ENCODE measurements at regions not wholly inside any gene's neighbourhood (a gene's known extent, or its start where the extent isn't known, plus 50 kb on each side); places are given as distances from the start of the nearest gene placed in this dataset.
"Not testable (repeated sequence)": the region's sequence is repeated elsewhere in the genome, so short reads cannot be mapped to it uniquely, and the experiment has no call there.

DNA sequence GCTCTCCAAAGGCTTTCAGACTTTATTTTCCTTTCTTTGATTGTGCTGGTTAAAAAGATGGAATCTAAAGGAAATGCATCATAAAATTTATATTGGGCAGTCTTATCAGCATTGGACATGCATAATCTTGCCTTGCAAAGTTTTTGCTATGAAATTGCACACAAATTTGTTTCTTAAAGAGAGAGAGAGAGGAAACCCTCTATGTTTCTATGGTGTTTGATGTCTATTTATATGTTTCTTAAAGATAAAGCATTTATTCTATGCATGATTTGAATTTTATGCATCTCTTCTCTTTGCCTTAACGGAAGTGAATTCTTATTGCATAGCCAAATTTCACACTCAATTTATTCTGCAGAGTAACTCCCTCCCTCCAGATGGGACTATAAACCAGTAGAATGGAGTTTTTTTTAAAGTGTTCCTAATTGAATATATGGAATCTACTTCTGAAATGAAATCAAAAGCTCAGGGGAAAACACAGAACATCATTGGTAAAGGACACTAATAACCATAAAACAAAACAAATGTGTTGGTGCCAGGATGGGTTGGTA is 83.5 kb upstream of the PPARGC1A start:
- H3K9ac ChIP-seq (ENCODE audit: low read depth, low read length), result no peak overlapping the region
- no peaks in the 10 kb centered on the region for H3K36me3 ChIP-seq (ENCODE audit: insufficient read depth, low read depth, low read length)
- no peaks in the 10 kb centered on the region for H3K9me3 ChIP-seq (ENCODE audit: insufficient read depth, low read depth, low read length)
- no peak overlapping the region for H3K27ac ChIP-seq (ENCODE audit: low read length)
- H3K27me3 ChIP-seq (ENCODE audit: insufficient read depth, low read length), result no peaks in the 10 kb centered on the region
- no peak overlapping the region for H3K4me3 ChIP-seq (ENCODE audit: low read length)
- H3K4me1 ChIP-seq (ENCODE audit: insufficient read depth, low read length), result peaks cover 12% of the 10 kb centered on the region; the same call in 1 of the 2 replicates

DNA sequence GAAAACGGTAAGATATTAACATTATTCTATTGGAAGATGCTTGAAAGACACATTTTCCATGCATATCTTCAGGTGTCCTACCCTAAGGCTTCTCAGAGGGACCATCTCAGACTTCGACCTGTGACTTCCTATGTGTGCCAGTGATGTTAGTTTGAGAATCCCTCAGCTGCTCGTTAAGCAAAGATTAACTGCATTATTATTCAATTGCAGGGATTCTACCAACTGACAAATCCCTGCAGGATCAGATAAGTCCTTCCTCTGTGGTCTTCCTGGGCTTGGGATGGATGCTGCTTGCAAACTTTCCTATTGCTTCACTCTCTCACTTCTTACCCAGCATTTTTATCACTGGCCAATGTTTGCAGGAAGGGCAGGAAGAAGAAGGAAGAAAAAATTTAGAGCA is 83.0 kb upstream of the PPARGC1A start:
- no peaks in the 10 kb centered on the region for H3K9me3 ChIP-seq (ENCODE audit: insufficient read depth, low read depth, low read length)
- H3K27ac ChIP-seq (ENCODE audit: low read length), result no peak overlapping the region
- no peak overlapping the region for H3K4me3 ChIP-seq (ENCODE audit: low read length)
- no peaks in the 10 kb centered on the region for H3K27me3 ChIP-seq (ENCODE audit: insufficient read depth, low read length)
- no peak overlapping the region for H3K9ac ChIP-seq (ENCODE audit: low read depth, low read length)
- H3K36me3 ChIP-seq (ENCODE audit: insufficient read depth, low read depth, low read length), result no peaks in the 10 kb centered on the region
- peaks cover 7% of the 10 kb centered on the region; the same call in 1 of the 2 replicates for H3K4me1 ChIP-seq (ENCODE audit: insufficient read depth, low read length)

DNA sequence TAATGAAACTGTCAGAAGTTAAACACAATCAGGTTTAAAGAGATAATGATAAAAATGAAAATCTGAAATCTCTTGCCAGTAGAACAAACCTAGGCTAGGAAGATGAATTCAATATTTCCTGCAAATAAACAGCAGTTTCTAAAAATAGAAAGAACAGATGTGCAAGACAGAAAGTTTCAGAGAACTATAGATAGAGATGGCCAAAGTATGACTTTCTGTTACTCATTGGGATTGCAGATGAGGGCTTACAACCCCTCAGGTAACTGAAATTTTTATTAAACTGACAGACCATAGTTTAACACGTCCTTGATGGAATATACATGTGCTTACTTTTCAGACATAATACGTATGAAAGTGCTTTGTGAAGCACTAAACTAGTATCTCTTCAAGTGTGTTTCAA is 82.3 kb upstream of the PPARGC1A start:
- H3K27ac ChIP-seq (ENCODE audit: low read length), result no peak overlapping the region
- no peak overlapping the region for H3K9ac ChIP-seq (ENCODE audit: low read depth, low read length)
- no peaks in the 10 kb centered on the region for H3K27me3 ChIP-seq (ENCODE audit: insufficient read depth, low read length)
- peaks cover 5% of the 10 kb centered on the region; the same call in 1 of the 2 replicates for H3K4me1 ChIP-seq (ENCODE audit: insufficient read depth, low read length)
- H3K4me3 ChIP-seq (ENCODE audit: low read length), result no peak overlapping the region
- no peaks in the 10 kb centered on the region for H3K36me3 ChIP-seq (ENCODE audit: insufficient read depth, low read depth, low read length)
- H3K9me3 ChIP-seq (ENCODE audit: insufficient read depth, low read depth, low read length), result no peaks in the 10 kb centered on the region

DNA sequence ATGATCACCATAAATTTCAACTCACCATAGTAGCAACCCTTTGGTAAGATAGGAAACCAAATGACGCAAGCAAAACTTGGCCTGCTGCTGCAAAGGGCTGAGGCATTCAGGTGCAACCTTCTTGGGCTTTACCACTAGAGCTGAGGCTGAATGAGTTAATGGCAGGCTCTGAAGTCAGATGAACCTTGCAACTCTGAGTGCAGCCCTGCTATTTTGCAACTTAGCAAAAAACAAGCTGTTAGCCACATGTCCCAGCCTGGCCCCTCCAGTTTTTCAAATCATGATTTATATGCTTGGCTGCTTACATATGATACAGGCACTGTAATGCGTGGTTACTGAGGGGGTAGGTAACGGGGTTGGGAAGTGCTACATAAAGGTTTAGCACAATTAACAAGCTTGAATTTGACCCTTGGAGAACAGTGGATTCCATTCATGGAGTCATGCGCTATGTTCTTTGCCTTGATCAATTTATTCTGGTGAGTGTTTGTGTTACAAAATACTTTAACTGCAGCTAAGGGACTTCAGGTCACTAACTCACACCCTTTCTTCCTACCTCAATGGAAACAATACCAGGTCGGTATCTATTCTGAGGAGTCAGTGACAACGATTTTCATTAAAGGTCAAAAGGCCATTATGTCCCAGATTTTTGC is 80.5 kb upstream of the PPARGC1A start:
- H3K9ac ChIP-seq (ENCODE audit: low read depth, low read length), result no peak overlapping the region
- no peaks in the 10 kb centered on the region for H3K36me3 ChIP-seq (ENCODE audit: insufficient read depth, low read depth, low read length)
- H3K9me3 ChIP-seq (ENCODE audit: insufficient read depth, low read depth, low read length), result no peaks in the 10 kb centered on the region
- H3K4me3 ChIP-seq (ENCODE audit: low read length), result no peak overlapping the region
- no peaks in the 10 kb centered on the region for H3K27me3 ChIP-seq (ENCODE audit: insufficient read depth, low read length)
- H3K4me1 ChIP-seq (ENCODE audit: insufficient read depth, low read length), result peaks cover 5% of the 10 kb centered on the region; the same call in 1 of the 2 replicates
- no peak overlapping the region for H3K27ac ChIP-seq (ENCODE audit: low read length)

DNA sequence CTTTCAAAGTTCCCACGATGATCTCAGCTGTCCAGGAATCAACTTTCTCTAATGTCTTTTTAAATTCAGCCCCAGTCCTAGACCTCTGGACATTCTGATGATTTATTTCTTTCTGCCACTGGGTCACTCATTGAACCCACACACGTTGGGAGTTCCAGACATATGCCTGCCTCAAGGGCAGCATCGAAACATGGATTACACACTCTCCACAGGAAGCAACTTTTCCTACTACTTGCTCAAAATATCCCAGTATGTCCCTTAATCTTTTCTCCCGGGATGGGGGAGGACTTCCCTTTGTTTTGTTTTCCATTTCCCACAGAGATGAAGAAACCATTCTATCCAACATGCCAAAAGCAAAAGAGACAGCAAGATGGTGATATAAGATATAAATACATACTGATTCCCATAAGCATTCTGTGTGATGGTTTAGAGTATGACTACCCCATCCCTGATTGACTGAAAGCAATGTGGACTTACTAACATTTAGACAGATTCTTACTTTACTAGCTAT is 79.8 kb upstream of the PPARGC1A start:
- H3K4me1 ChIP-seq (ENCODE audit: insufficient read depth, low read length), result peaks cover 5% of the 10 kb centered on the region; the same call in 1 of the 2 replicates
- no peak overlapping the region for H3K4me3 ChIP-seq (ENCODE audit: low read length)
- H3K9me3 ChIP-seq (ENCODE audit: insufficient read depth, low read depth, low read length), result no peaks in the 10 kb centered on the region

DNA sequence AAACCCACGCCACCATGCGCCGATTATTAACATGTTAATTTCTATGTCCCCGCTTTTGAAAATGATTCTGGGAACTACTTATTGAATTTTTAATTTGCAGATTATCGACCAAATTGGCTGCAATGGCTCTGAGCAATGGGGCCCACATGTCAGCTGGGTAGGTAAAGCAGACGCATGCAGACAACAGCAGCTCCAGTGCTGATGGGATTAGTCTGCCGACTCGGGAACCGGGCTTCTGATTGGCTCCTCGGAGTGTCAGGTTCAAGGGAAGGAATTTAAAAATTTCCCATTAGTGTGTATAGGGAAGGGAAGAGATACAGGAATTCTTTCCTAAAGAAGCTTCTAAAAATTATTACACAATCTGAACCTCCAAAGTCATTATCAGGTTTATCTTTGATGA is 77.4 kb upstream of the PPARGC1A start:
- no peak overlapping the region for H3K9ac ChIP-seq (ENCODE audit: low read depth, low read length)
- no peaks in the 10 kb centered on the region for H3K9me3 ChIP-seq (ENCODE audit: insufficient read depth, low read depth, low read length)
- no peak overlapping the region for H3K27ac ChIP-seq (ENCODE audit: low read length)
- H3K36me3 ChIP-seq (ENCODE audit: insufficient read depth, low read depth, low read length), result no peaks in the 10 kb centered on the region
- no peak overlapping the region for H3K4me3 ChIP-seq (ENCODE audit: low read length)
- no peaks in the 10 kb centered on the region for H3K27me3 ChIP-seq (ENCODE audit: insufficient read depth, low read length)
- peaks cover 5% of the 10 kb centered on the region; the same call in 1 of the 2 replicates for H3K4me1 ChIP-seq (ENCODE audit: insufficient read depth, low read length)

More for the DNA sequence above, 79.8 kb upstream of the PPARGC1A start:
- H3K27ac ChIP-seq (ENCODE audit: low read length), result no peak overlapping the region
- H3K36me3 ChIP-seq (ENCODE audit: insufficient read depth, low read depth, low read length), result no peaks in the 10 kb centered on the region
- H3K27me3 ChIP-seq (ENCODE audit: insufficient read depth, low read length), result no peaks in the 10 kb centered on the region
- H3K9ac ChIP-seq (ENCODE audit: low read depth, low read length), result no peak overlapping the region

DNA sequence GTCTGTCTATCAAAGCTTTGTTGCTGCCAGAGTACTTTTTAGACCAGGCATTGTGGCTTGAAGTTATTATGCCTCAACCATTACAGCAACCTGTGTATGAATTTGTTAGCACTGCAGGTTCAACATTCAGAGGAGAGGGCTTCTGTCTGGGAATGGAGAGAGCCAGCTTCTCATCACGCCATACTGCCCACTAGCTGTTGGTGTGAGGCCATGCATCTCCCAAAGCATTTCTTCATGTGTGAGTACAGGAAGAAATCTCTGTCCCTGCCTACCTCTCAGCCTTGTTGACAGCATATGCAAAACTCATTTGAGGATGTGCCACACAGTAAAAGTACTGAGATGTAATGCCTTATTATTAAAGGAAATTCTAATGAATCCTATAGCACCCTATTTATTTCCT is 76.9 kb upstream of the PPARGC1A start:
- H3K4me1 ChIP-seq (ENCODE audit: insufficient read depth, low read length), result peaks cover 5% of the 10 kb centered on the region; the same call in 1 of the 2 replicates

DNA sequence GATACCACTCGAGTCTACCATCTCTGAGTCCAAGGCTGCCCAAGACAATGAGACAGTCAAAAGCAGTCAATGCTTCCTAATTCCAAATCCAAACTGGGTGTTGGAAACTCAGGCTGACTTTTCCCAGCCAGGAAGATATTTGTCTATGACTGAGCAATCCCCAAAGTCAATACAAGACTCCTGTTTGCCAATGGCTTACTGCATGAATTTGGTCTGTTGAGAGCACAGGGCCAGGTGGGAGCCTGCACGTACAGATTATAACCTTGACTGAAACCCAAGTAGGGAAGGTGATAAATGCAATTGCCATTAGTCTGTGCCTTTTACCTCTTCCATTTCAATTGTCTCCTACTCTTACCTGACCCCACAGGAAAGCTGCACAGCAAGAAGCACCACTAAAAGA is 72.6 kb upstream of the PPARGC1A start:
- H3K36me3 ChIP-seq (ENCODE audit: insufficient read depth, low read depth, low read length), result no peaks in the 10 kb centered on the region
- no peak overlapping the region for H3K27ac ChIP-seq (ENCODE audit: low read length)
- H3K4me3 ChIP-seq (ENCODE audit: low read length), result no peak overlapping the region
- H3K9ac ChIP-seq (ENCODE audit: low read depth, low read length), result no peak overlapping the region
- H3K27me3 ChIP-seq (ENCODE audit: insufficient read depth, low read length), result no peaks in the 10 kb centered on the region
- no peaks in the 10 kb centered on the region for H3K4me1 ChIP-seq (ENCODE audit: insufficient read depth, low read length)
- H3K9me3 ChIP-seq (ENCODE audit: insufficient read depth, low read depth, low read length), result no peaks in the 10 kb centered on the region

More for the DNA sequence above, 76.9 kb upstream of the PPARGC1A start:
- Histone ChIP-seq H3K4me3 (ENCODE audit: low read length) (no peak overlapping the region), H3K27me3 (ENCODE audit: insufficient read depth, low read length) (no peaks in the 10 kb centered on the region), H3K9ac (ENCODE audit: low read depth, low read length) (no peak overlapping the region), H3K9me3 (ENCODE audit: insufficient read depth, low read depth, low read length) (no peaks in the 10 kb centered on the region), H3K36me3 (ENCODE audit: insufficient read depth, low read depth, low read length) (no peaks in the 10 kb centered on the region), H3K27ac (ENCODE audit: low read length) (no peak overlapping the region)

DNA sequence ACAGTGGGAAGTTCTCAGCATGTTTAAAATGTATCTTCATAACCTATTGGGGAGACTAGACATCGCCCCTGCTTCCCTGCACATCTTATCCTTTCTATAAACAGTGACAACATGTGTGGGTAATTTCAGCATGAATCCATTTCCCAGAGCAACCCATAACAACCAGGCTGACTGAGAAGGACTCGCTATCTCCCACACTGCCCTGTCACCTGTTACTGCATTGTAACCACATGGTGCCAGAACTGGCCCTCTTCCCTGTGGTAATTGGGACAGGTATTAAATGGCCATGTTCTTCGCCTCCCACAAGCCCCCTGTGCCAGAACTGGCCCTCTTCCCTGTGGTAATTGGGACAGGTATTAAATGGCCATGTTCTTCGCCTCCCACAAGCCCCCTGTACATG is 71.5 kb upstream of the PPARGC1A start:
- not testable (repeated sequence) for H3K4me1 ChIP-seq (ENCODE audit: insufficient read depth, low read length); H3K9ac ChIP-seq (ENCODE audit: low read depth, low read length); H3K36me3 ChIP-seq (ENCODE audit: insufficient read depth, low read depth, low read length); H3K9me3 ChIP-seq (ENCODE audit: insufficient read depth, low read depth, low read length); H3K27me3 ChIP-seq (ENCODE audit: insufficient read depth, low read length); H3K4me3 ChIP-seq (ENCODE audit: low read length); H3K27ac ChIP-seq (ENCODE audit: low read length)

DNA sequence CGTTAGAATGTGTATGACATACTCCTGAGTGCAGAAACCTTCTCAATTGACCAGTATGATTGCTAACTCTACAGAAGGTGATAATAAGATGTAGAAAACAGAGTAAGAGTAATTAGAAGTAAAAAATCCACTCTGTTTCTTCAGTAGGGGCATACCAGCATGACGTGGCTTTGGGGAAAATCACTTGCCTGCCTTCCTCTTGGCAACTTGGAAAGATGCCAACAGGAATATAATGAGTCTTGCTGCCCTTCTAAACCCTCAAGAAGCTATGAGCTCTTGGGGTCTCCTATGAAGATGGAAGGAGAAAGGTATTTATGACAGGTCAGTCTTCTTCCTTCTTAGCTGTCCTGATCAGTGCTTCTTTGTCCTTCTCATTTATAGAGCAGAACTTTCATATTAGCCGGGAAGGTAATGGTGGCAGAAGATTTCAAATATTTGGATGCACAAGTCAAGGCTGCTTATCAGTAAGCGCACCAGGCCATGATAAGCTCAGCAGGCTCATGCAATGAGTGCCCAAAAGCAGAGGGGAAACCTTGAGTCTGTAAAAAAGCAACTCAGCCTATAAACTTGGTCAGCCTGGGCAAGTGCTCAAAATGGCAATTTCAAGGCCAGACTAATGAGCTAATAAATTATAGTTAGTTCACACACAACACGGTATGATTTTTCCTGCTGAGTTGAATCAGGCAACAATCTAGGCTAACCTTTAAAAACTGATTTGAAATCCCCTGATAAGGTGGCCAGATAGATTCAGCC is 69.7 kb upstream of the PPARGC1A start:
- Histone ChIP-seq H3K27me3 (ENCODE audit: insufficient read depth, low read length) (no peaks in the 10 kb centered on the region), H3K9ac (ENCODE audit: low read depth, low read length) (no peak overlapping the region), H3K4me3 (ENCODE audit: low read length) (no peak overlapping the region), H3K9me3 (ENCODE audit: insufficient read depth, low read depth, low read length) (no peaks in the 10 kb centered on the region), H3K36me3 (ENCODE audit: insufficient read depth, low read depth, low read length) (no peaks in the 10 kb centered on the region), H3K27ac (ENCODE audit: low read length) (no peak overlapping the region), H3K4me1 (ENCODE audit: insufficient read depth, low read length) (no peaks in the 10 kb centered on the region)

DNA sequence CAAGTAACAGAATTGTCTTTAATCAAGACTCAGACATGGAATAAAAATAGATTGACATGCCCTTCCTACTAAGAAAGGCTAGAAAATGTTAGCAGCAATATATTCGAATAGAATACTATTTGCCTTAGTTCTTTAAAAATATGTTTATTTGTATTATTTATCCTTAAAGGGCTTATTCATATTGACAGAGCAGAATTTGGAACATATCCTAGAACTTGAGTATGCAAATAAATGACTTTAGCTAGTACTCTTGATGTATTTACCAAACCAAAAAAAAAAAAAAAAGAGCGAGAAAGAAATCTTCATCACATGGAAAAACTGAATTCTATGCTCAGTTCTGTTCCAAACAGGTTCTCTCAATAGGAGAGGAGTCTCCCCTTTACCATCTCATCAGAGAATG is 68.9 kb upstream of the PPARGC1A start:
- no peak overlapping the region for H3K27ac ChIP-seq (ENCODE audit: low read length)
- no peaks in the 10 kb centered on the region for H3K4me1 ChIP-seq (ENCODE audit: insufficient read depth, low read length)
- no peak overlapping the region for H3K4me3 ChIP-seq (ENCODE audit: low read length)
- no peaks in the 10 kb centered on the region for H3K9me3 ChIP-seq (ENCODE audit: insufficient read depth, low read depth, low read length)
- no peak overlapping the region for H3K9ac ChIP-seq (ENCODE audit: low read depth, low read length)
- H3K36me3 ChIP-seq (ENCODE audit: insufficient read depth, low read depth, low read length), result no peaks in the 10 kb centered on the region
- no peaks in the 10 kb centered on the region for H3K27me3 ChIP-seq (ENCODE audit: insufficient read depth, low read length)

DNA sequence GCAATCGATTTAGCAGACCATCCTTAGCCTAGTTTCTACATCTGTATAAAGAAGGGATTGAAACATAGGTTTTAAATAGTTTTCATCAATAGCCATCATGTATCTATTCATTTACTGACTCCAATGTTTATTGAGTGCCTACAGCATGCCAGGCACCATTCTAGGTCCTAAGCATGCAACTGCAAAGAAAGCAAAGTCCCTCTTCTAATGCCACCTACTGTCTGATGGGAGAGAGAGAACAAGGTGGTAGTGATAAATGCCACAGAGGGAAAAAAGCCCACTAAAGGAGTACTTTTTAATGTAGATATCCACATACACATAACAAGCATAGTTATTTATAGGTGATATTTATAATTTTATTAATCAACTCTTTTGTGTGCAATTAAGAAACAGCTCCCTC is 67.6 kb upstream of the PPARGC1A start:
- no peak overlapping the region for H3K27ac ChIP-seq (ENCODE audit: low read length)
- H3K4me3 ChIP-seq (ENCODE audit: low read length), result no peak overlapping the region
- H3K27me3 ChIP-seq (ENCODE audit: insufficient read depth, low read length), result no peaks in the 10 kb centered on the region
- H3K9ac ChIP-seq (ENCODE audit: low read depth, low read length), result no peak overlapping the region
- H3K9me3 ChIP-seq (ENCODE audit: insufficient read depth, low read depth, low read length), result no peaks in the 10 kb centered on the region
- no peaks in the 10 kb centered on the region for H3K36me3 ChIP-seq (ENCODE audit: insufficient read depth, low read depth, low read length)
- H3K4me1 ChIP-seq (ENCODE audit: insufficient read depth, low read length), result no peaks in the 10 kb centered on the region
